ENCODE measurements at regions not wholly inside any gene's neighbourhood (a gene's known extent, or its start where the extent isn't known, plus 50 kb on each side); places are given as distances from the start of the nearest gene placed in this dataset.

GRCh38 chr22:40118979-40119378 lies 58.7 kb upstream of the TNRC6B start:
- dilution Hi-C loops (cut with MboI; ENCODE audit: extremely low pct_ligation_motif_present, low sequenced_read_pairs): no loop called here
- Histone ChIP-seq H3K27ac (ENCODE audit: insufficient read depth, low read depth, low read length) (no peak overlapping the region), H3K79me2 (ENCODE audit: control insufficient read depth, insufficient read depth, low read length) (no peaks in the 10 kb centered on the region), H3K9ac (replicated peaks; ENCODE audit: extremely low read depth, insufficient read depth, low read length) (no peak overlapping the region), H3K9me1 (replicated peaks; ENCODE audit: control insufficient read depth, extremely low read depth, insufficient read depth, low read length) (no peaks in the 10 kb centered on the region), H2AFZ (ENCODE audit: low read depth, low read length) (no peak overlapping the region), H3K4me3 (replicated peaks in 1 of 3; ENCODE audit: insufficient read depth in 1 of 3, low read depth in 1 of 3, low read length in 3 of 3) (no peak overlapping the region), H3K27me3 (ENCODE audit: control insufficient read depth in 2 of 2, insufficient read depth in 2 of 2, low read length in 2 of 2) (no peaks in the 10 kb centered on the region), H3K4me1 (ENCODE audit: control insufficient read depth, extremely low read depth, insufficient read depth, low read length) (peaks cover 11% of the 10 kb centered on the region), H4K20me1 (replicated peaks; ENCODE audit: control insufficient read depth, extremely low read depth, insufficient read depth, low read length) (no peaks in the 10 kb centered on the region), H3K36me3 (ENCODE audit: control insufficient read depth in 2 of 2, extremely low read depth in 1 of 2, insufficient read depth in 2 of 2, low read length in 2 of 2) (no peaks in the 10 kb centered on the region), H3K9me3 (replicated peaks; ENCODE audit: control insufficient read depth, insufficient read depth, low read length) (no peaks in the 10 kb centered on the region), H3K4me2 (ENCODE audit: insufficient read depth, low read length) (no peak overlapping the region)
- DNase-seq (ENCODE audit: low read depth, low spot score) (no peak), FAIRE-seq (no peak)
- intact Hi-C loops (cut with micrococcal nuclease): no loop called here
- ChIA-PET POLR2A (interaction anchor here (0.6 kb wide), 1 partner anchor 352 kb away, joined by 8 read pairs; no protein-coding TSS in a partner anchor), CTCF (no interaction called here)
- BruUV-seq (replicated peaks): no TSS peak
- TF ChIP-seq MAX (IDR thresholded peaks at IDR 0.05; ENCODE audit: insufficient read depth, insufficient read length) (no peak), CTCF (IDR thresholded peaks at IDR 0.05; ENCODE audit: extremely low read depth in 1 of 2, insufficient read depth in 1 of 2, low read depth in 1 of 2, low read length in 2 of 2) (no peak), EZH2 (IDR thresholded peaks at IDR 0.05; ENCODE audit: borderline replicate concordance, low read depth, low read length, severe bottlenecking) (no peak), MYC (IDR thresholded peaks at IDR 0.05; ENCODE audit: low read depth, low read length) (no peak), GATA2 (IDR thresholded peaks at IDR 0.05; ENCODE audit: insufficient read depth, insufficient read length, low read depth, low read length) (no peak), JUN (IDR thresholded peaks at IDR 0.05; ENCODE audit: borderline replicate concordance, insufficient read depth, insufficient read length, low read depth) (no peak), POLR2AphosphoS5 (IDR thresholded peaks at IDR 0.05; ENCODE audit: insufficient read depth, low read depth, low read length) (no peak), FOS (IDR thresholded peaks at IDR 0.05; ENCODE audit: borderline replicate concordance, insufficient read depth, low read length) (no peak), POLR2A (IDR thresholded peaks at IDR 0.05; ENCODE audit: low read depth, low read length) (no peak)

Data from endothelial cell of umbilical vein (primary cell).